ENCODE measurements at regions not wholly inside any gene's neighbourhood (a gene's known extent, or its start where the extent isn't known, plus 50 kb on each side); places are given as distances from the start of the nearest gene placed in this dataset.

- no peak for TF ChIP-seq POLR2A (IDR thresholded peaks at IDR 0.05)
- TF ChIP-seq, protein P1, sequence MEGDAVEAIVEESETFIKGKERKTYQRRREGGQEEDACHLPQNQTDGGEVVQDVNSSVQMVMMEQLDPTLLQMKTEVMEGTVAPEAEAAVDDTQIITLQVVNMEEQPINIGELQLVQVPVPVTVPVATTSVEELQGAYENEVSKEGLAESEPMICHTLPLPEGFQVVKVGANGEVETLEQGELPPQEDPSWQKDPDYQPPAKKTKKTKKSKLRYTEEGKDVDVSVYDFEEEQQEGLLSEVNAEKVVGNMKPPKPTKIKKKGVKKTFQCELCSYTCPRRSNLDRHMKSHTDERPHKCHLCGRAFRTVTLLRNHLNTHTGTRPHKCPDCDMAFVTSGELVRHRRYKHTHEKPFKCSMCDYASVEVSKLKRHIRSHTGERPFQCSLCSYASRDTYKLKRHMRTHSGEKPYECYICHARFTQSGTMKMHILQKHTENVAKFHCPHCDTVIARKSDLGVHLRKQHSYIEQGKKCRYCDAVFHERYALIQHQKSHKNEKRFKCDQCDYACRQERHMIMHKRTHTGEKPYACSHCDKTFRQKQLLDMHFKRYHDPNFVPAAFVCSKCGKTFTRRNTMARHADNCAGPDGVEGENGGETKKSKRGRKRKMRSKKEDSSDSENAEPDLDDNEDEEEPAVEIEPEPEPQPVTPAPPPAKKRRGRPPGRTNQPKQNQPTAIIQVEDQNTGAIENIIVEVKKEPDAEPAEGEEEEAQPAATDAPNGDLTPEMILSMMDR (IDR thresholded peaks at IDR 0.05) = no peak
Observed at GRCh38 chr3:77887611-77888010, 847.7 kb downstream of the ROBO2 start.

All from Peyer's patch (tissue), 4 donors.